HepG2 (cell line): ENCODE measurements at regions not wholly inside any gene's neighbourhood (a gene's known extent, or its start where the extent isn't known, plus 50 kb on each side); places are given as distances from the start of the nearest gene placed in this dataset.

ENCODE experiments used
- FOXC1 ChIP-seq: sonication (generic); formaldehyde crosslinking; IDR thresholded peaks from 2 replicates; pipeline ENCODE4 v1.8.0; 2022; ENCODE audit warnings: mild to moderate bottlenecking, missing genetic modification reagents, borderline replicate concordance
- NONO ChIP-seq, 2 experiments: fragments of 450-650 bp in 1 of 2; sonication (generic) in 1 of 2; formaldehyde crosslinking in 1 of 2; IDR thresholded peaks in 1 of 2; conservative IDR thresholded peaks in 1 of 2; 2 replicates each; pipeline versions ENCODE4 v1.6.1 to v1.8.0; 2017 to 2022; ENCODE audit warnings: mild to moderate bottlenecking in 1 of 2, missing genetic modification reagents in 1 of 2, moderate library complexity in 1 of 2
- ZNF138 ChIP-seq: sonication (generic); formaldehyde crosslinking; IDR thresholded peaks from 2 replicates; pipeline ENCODE4 v1.5.0; 2020; ENCODE audit warnings: mild to moderate bottlenecking, low read depth, missing genetic modification reagents
- ZNF567 ChIP-seq: sonication (generic); formaldehyde crosslinking; IDR thresholded peaks from 2 replicates; pipeline ENCODE4 v1.8.1; 2023; ENCODE audit warnings: mild to moderate bottlenecking, missing genetic modification reagents, borderline replicate concordance
- TF ChIP-seq, protein P1 (sequence below), 2 experiments: sonication (generic) in 1 of 2; formaldehyde crosslinking in 1 of 2; IDR thresholded peaks; 2 replicates each; pipeline versions ENCODE4 v1.5.1 to v1.6.1; 2011 to 2020; ENCODE audit warnings: borderline replicate concordance in 1 of 2, low read depth in 1 of 2, low read length in 1 of 2, mild to moderate bottlenecking in 1 of 2, missing genetic modification reagents in 1 of 2, moderate library complexity in 1 of 2
- TF ChIP-seq, protein P2 (sequence below): sonication (generic); formaldehyde crosslinking; IDR thresholded peaks from 2 replicates; pipeline ENCODE4 v1.4.0; 2020; ENCODE audit warnings: mild to moderate bottlenecking, missing genetic modification reagents
- TF ChIP-seq, protein P3 (sequence below): IDR thresholded peaks from 2 replicates; pipeline ENCODE4 v1.6.1; 2016; ENCODE audit warnings: missing compliant biosample characterization, missing genetic modification reagents, borderline replicate concordance

DNA sequence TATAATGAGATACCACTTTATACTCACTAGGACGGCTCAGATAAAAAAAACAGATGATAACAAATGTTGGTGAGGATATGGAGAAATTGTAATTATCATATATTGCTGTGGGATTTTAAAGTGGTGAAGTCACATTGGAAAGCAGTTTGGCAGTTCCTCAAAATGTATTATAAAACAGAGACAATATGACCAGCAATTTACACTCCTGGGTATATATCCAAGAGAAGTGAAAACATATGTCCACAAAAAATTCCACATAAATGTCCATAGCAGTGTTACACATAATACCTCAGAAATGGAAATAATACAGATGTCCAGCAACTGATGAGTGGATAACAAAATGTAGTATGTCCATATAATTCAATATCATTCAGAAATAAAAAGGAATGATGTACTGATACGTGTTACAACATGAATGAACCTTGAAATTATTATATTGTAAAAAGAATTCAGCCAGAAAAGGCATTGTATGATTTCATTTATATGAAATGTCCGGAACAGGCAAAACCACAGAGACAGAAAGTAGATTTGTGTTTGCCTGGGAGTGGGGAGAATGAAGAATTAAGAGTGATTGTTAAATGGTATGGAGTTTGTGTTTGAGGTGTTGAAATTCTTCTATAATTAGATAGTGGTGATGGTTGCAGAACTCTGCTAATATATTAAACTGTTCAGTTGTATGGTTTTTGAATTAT lies 220.9 kb downstream of the SLC7A11 start (continued):
- TF ChIP-seq NONO (IDR thresholded peaks at IDR 0.05) = no peak
- no peak for TF ChIP-seq NONO (CRISPR knock-in tag; conservative IDR thresholded peaks at IDR 0.05)
- TF ChIP-seq, protein P1, sequence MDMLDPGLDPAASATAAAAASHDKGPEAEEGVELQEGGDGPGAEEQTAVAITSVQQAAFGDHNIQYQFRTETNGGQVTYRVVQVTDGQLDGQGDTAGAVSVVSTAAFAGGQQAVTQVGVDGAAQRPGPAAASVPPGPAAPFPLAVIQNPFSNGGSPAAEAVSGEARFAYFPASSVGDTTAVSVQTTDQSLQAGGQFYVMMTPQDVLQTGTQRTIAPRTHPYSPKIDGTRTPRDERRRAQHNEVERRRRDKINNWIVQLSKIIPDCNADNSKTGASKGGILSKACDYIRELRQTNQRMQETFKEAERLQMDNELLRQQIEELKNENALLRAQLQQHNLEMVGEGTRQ (IDR thresholded peaks at IDR 0.05; ENCODE audit: low read depth, low read length) = no peak
- TF ChIP-seq, protein P1 (CRISPR knock-in tag; IDR thresholded peaks at IDR 0.05; ENCODE audit: borderline replicate concordance) = no peak
- TF ChIP-seq, protein P2, sequence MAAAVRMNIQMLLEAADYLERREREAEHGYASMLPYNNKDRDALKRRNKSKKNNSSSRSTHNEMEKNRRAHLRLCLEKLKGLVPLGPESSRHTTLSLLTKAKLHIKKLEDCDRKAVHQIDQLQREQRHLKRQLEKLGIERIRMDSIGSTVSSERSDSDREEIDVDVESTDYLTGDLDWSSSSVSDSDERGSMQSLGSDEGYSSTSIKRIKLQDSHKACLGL (CRISPR knock-in tag) = no peak
- no peak for TF ChIP-seq ZNF567 (CRISPR knock-in tag)
- TF ChIP-seq, protein P3, sequence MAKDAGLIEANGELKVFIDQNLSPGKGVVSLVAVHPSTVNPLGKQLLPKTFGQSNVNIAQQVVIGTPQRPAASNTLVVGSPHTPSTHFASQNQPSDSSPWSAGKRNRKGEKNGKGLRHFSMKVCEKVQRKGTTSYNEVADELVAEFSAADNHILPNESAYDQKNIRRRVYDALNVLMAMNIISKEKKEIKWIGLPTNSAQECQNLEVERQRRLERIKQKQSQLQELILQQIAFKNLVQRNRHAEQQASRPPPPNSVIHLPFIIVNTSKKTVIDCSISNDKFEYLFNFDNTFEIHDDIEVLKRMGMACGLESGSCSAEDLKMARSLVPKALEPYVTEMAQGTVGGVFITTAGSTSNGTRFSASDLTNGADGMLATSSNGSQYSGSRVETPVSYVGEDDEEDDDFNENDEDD (CRISPR knock-in tag) = no peak
- TF ChIP-seq ZNF138 (CRISPR knock-in tag) = no peak
- no peak for TF ChIP-seq FOXC1
